MM.1S (cell line): ENCODE measurements at regions not wholly inside any gene's neighbourhood (a gene's known extent, or its start where the extent isn't known, plus 50 kb on each side); places are given as distances from the start of the nearest gene placed in this dataset.

Experiments used
- DNase-seq: peaks from one replicate; pipeline ENCODE4 v3.0.0-alpha.2; 2015
- H2AFZ ChIP-seq: fragments of 300-600 bp; sonication (generic); 2 replicates; pipeline ENCODE4 v1.6.0; 2016; ENCODE audit warnings: antibody characterized with exemption, low read length
- H3F3A ChIP-seq: fragments of 300-600 bp; sonication (generic); 2 replicates; pipeline ENCODE4 v1.6.1; 2016; ENCODE audit warnings: mild to moderate bottlenecking, antibody characterized with exemption, low read length, moderate library complexity, mixed read lengths; ENCODE audit not compliant: insufficient read depth
- H3K27ac ChIP-seq: fragments of 300-600 bp; sonication (generic); 2 replicates; pipeline ENCODE4 v1.5.1; 2016; ENCODE audit warnings: mild to moderate bottlenecking, low read length
- H3K27me3 ChIP-seq: fragments of 300-600 bp; sonication (generic); replicated peaks from 2 replicates; pipeline ENCODE4 v1.6.0; 2016; ENCODE audit warnings: low read length; ENCODE audit not compliant: insufficient read depth
- H3K36me3 ChIP-seq: fragments of 300-600 bp; sonication (generic); replicated peaks from 2 replicates; pipeline ENCODE4 v1.6.1; 2016; ENCODE audit warnings: mild to moderate bottlenecking, low read length, mixed read lengths; ENCODE audit not compliant: insufficient read depth
- H3K4me1 ChIP-seq: fragments of 300-600 bp; sonication (generic); 2 replicates; pipeline ENCODE4 v1.6.1; 2016; ENCODE audit warnings: low read length, mixed read lengths
- H3K4me2 ChIP-seq: fragments of 300-600 bp; sonication (generic); 2 replicates; pipeline ENCODE4 v1.6.0; 2016; ENCODE audit warnings: low read depth, low read length
- H3K4me3 ChIP-seq: fragments of 300-600 bp; sonication (generic); 2 replicates; pipeline ENCODE4 v1.5.1; 2016; ENCODE audit warnings: low read length, mixed read lengths
- H3K79me2 ChIP-seq: fragments of 300-600 bp; sonication (generic); 2 replicates; pipeline ENCODE4 v1.6.1; 2016; ENCODE audit warnings: mixed run types, low read length, mixed read lengths
- H3K9ac ChIP-seq: fragments of 300-600 bp; sonication (generic); 2 replicates; pipeline ENCODE4 v1.6.1; 2016; ENCODE audit warnings: low read length, mixed read lengths
- H3K9me2 ChIP-seq: fragments of 300-600 bp; sonication (generic); replicated peaks from 2 replicates; pipeline ENCODE4 v1.6.1; 2016; ENCODE audit warnings: mild to moderate bottlenecking, low read length, mixed read lengths; ENCODE audit not compliant: insufficient read depth
- H3K9me3 ChIP-seq: fragments of 300-600 bp; sonication (generic); replicated peaks from 2 replicates; pipeline ENCODE4 v1.6.1; 2016; ENCODE audit warnings: mild to moderate bottlenecking, low read length, mixed read lengths; ENCODE audit not compliant: insufficient read depth
- H4K20me1 ChIP-seq: fragments of 300-600 bp; sonication (generic); 2 replicates; pipeline ENCODE4 v1.6.1; 2016; ENCODE audit warnings: mild to moderate bottlenecking, low read length, moderate library complexity, mixed read lengths; ENCODE audit not compliant: insufficient read depth
- EZH2 ChIP-seq: fragments of 300-600 bp; sonication (generic); optimal IDR thresholded peaks from 2 replicates; pipeline ENCODE3; 2017; ENCODE audit warnings: low read depth, mild to moderate bottlenecking, antibody characterized with exemption, low read length, mixed read lengths
- EZH2phosphoT487 ChIP-seq: fragments of 300-600 bp; sonication (generic); IDR thresholded peaks from 2 replicates; pipeline ENCODE4 v1.6.1; 2018; ENCODE audit warnings: antibody characterized with exemption, low read length
- TF ChIP-seq, protein P1 (sequence below): fragments of 300-600 bp; sonication (generic); IDR thresholded peaks from 2 replicates; pipeline ENCODE4 v1.5.1; 2016; ENCODE audit warnings: antibody characterized with exemption, low read length, mixed read lengths

DNA sequence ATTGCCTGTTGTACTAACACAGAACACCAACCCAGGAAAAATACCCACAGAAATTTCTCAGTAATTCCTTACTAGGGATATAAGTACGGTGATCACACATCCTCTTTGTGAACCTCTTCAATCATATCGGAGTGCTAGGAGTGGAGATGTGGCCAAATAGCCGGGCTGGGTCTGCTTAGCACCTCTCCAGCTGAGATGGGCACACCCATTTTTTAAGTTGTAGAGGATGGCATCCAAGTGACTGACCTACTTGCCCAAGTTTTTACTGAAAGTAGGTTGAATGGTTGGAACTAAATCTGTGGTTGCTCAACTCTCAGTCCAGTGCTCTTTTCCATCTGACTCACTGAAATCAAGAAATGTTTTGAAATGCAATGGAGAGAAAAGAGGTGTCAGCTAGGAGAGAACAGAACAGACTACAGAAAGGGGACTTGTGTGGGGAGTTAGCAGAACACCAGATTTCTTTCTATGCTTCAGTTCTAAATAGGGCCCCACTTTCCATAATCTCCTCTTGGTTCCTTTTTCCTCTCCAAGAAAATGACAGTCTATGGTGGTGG is 68.7 kb upstream of the FSHR start:
- Histone ChIP-seq H3K27me3 (no peaks in the 10 kb centered on the region), H3K79me2 (no peaks in the 10 kb centered on the region), H4K20me1 (no peaks in the 10 kb centered on the region), H3F3A (no peaks in the 10 kb centered on the region), H3K4me3 (no peak overlapping the region), H3K9ac (no peak overlapping the region), H3K4me1 (no peaks in the 10 kb centered on the region), H3K9me3 (no peaks in the 10 kb centered on the region), H3K27ac (no peak overlapping the region), H3K4me2 (no peak overlapping the region), H3K9me2 (no peaks in the 10 kb centered on the region), H2AFZ (no peak overlapping the region), H3K36me3 (no peaks in the 10 kb centered on the region)
- TF ChIP-seq EZH2phosphoT487 (no peak), EZH2 (no peak)
- TF ChIP-seq, protein P1, sequence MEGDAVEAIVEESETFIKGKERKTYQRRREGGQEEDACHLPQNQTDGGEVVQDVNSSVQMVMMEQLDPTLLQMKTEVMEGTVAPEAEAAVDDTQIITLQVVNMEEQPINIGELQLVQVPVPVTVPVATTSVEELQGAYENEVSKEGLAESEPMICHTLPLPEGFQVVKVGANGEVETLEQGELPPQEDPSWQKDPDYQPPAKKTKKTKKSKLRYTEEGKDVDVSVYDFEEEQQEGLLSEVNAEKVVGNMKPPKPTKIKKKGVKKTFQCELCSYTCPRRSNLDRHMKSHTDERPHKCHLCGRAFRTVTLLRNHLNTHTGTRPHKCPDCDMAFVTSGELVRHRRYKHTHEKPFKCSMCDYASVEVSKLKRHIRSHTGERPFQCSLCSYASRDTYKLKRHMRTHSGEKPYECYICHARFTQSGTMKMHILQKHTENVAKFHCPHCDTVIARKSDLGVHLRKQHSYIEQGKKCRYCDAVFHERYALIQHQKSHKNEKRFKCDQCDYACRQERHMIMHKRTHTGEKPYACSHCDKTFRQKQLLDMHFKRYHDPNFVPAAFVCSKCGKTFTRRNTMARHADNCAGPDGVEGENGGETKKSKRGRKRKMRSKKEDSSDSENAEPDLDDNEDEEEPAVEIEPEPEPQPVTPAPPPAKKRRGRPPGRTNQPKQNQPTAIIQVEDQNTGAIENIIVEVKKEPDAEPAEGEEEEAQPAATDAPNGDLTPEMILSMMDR: no peak
- no peak for DNase-seq

- Histone ChIP-seq H3K79me2 (no peaks in the 10 kb centered on the region), H3K27me3 (no peaks in the 10 kb centered on the region), H3K4me1 (no peaks in the 10 kb centered on the region), H2AFZ (no peak overlapping the region), H3K4me2 (no peak overlapping the region), H3F3A (no peaks in the 10 kb centered on the region), H3K4me3 (no peak overlapping the region), H3K9me3 (no peaks in the 10 kb centered on the region), H4K20me1 (no peaks in the 10 kb centered on the region), H3K9ac (no peak overlapping the region), H3K27ac (no peak overlapping the region), H3K36me3 (no peaks in the 10 kb centered on the region), H3K9me2 (no peaks in the 10 kb centered on the region)
- no peak for DNase-seq
- TF ChIP-seq, protein P1: no peak
- TF ChIP-seq EZH2: no peak
- no peak for TF ChIP-seq EZH2phosphoT487
These were observed 65.4 kb upstream of the FSHR start for GRCh38 chr2:49219741-49220140.

- Histone ChIP-seq H3K9me3 (no peaks in the 10 kb centered on the region), H2AFZ (no peak overlapping the region), H3K27ac (no peak overlapping the region), H3K27me3 (no peaks in the 10 kb centered on the region), H3K79me2 (no peaks in the 10 kb centered on the region), H3K36me3 (no peaks in the 10 kb centered on the region), H3K4me2 (no peak overlapping the region), H3K9ac (no peak overlapping the region), H3K4me1 (no peaks in the 10 kb centered on the region), H3K9me2 (no peaks in the 10 kb centered on the region), H3K4me3 (no peak overlapping the region), H3F3A (no peaks in the 10 kb centered on the region), H4K20me1 (no peaks in the 10 kb centered on the region)
- no peak for DNase-seq
- TF ChIP-seq, protein P1: no peak
- TF ChIP-seq EZH2phosphoT487 (no peak), EZH2 (no peak)
These were observed 55.9 kb upstream of the FSHR start for GRCh38 chr2:49210191-49210590.
